K562 (cell line): ENCODE measurements at regions not wholly inside any gene's neighbourhood (a gene's known extent, or its start where the extent isn't known, plus 50 kb on each side); places are given as distances from the start of the nearest gene placed in this dataset.

Experiments used
- ATAC-seq: fragments of 200-7000 bp; cut with Tn5 transposase; 3 replicates; pipeline ENCODE4 v1.9.1; 2020; ENCODE audit warnings: moderate library complexity
- BruUV-seq: library from RNA; stranded (reverse); fragments of 400-500 nt; replicated peaks from 2 replicates; lab custom pipeline; 2021; lab: Mats Ljungman, UMichigan
- CTCF ChIA-PET: fragments of 300-600 bp; formaldehyde crosslinking; extraction: SDS; loops from one replicate; lab custom pipeline; 2021; ENCODE audit warnings: low intra/inter-chr PET ratio; lab: Yijun Ruan, JAX
- POLR2A ChIA-PET: fragments of 300-600, 350-650 bp; sonication (Branson Sonifier 250); formaldehyde crosslinking; extraction: SDS; loops from one replicate; lab custom pipeline; 2021; ENCODE audit warnings: antibody characterized with exemption, inconsistent platforms; lab: Yijun Ruan, JAX
- DNase-seq, 4 experiments: peaks; one replicate each; pipeline versions ENCODE4 v3.0.0 to v3.0.0-alpha.2; 2011 to 2018; ENCODE audit warnings: low spot score in 3 of 4, mixed read lengths in 3 of 4; ENCODE audit errors: extremely low read depth in 1 of 4
- FAIRE-seq: peaks from 2 replicates; lab custom pipeline; 2011; peaks lifted over from hg19 to GRCh38; lab: Jason Lieb, UNC
- H2AFZ ChIP-seq: 2 replicates; pipeline ENCODE4 v1.6.0; 2011; ENCODE audit warnings: low read depth, low read length, control low read depth, inconsistent platforms
- H3K27ac ChIP-seq: fragments of 200-600 bp; 3 replicates; pipeline ENCODE4 v1.8.0; 2011; ENCODE audit warnings: low read depth, mild to moderate bottlenecking, control low read depth, inconsistent platforms, low read length, moderate library complexity, mixed read lengths; ENCODE audit errors: extremely low read depth
- H3K27me3 ChIP-seq, 2 experiments: fragments of 300-600 bp in 1 of 2; 2 replicates in 1 of 2; 3 replicates in 1 of 2; pipeline versions ENCODE4 v1.6.0 to v1.8.0; 2011; ENCODE audit warnings: inconsistent platforms in 2 of 2, low read length in 2 of 2, mild to moderate bottlenecking in 1 of 2, mixed read lengths in 1 of 2, moderate library complexity in 1 of 2; ENCODE audit not compliant: control insufficient read depth in 2 of 2, insufficient read depth in 2 of 2
- H3K36me3 ChIP-seq: fragments of 300-600 bp; 3 replicates; pipeline ENCODE4 v1.8.0; 2011; ENCODE audit warnings: mild to moderate bottlenecking, low read length, inconsistent platforms; ENCODE audit not compliant: control insufficient read depth, insufficient read depth
- H3K4me1 ChIP-seq, 2 experiments: fragments of 200-600 bp in 1 of 2; replicated peaks in 1 of 2; 2 replicates in 1 of 2; 3 replicates in 1 of 2; pipeline versions ENCODE4 v1.5.1 to v1.8.0; 2011; ENCODE audit warnings: inconsistent platforms in 2 of 2, low read length in 2 of 2, mild to moderate bottlenecking in 1 of 2, mixed read lengths in 1 of 2, moderate library complexity in 1 of 2; ENCODE audit not compliant: control insufficient read depth in 2 of 2, insufficient read depth in 2 of 2
- H3K4me2 ChIP-seq: 2 replicates; pipeline ENCODE4 v1.6.1; 2011; ENCODE audit warnings: low read length, control low read depth, inconsistent platforms, mixed read lengths; ENCODE audit not compliant: insufficient read depth
- H3K4me3 ChIP-seq: fragments of 200-600 bp; sonication (generic), shearing (Covaris generic); 2 replicates; pipeline ENCODE4 v1.5.1; 2016; ENCODE audit warnings: control low read depth, inconsistent platforms
- H3K79me2 ChIP-seq: fragments of 200-600 bp; 3 replicates; pipeline ENCODE4 v1.8.0; 2011; ENCODE audit warnings: low read length, inconsistent platforms; ENCODE audit not compliant: control insufficient read depth, insufficient read depth
- H3K9ac ChIP-seq, 2 experiments: 2 replicates each; pipeline versions ENCODE4 v1.6.0 to v1.6.1; 2011; ENCODE audit warnings: low read depth in 2 of 2, low read length in 2 of 2, control low read depth in 1 of 2, inconsistent platforms in 1 of 2, mild to moderate bottlenecking in 1 of 2, mixed read lengths in 1 of 2; ENCODE audit not compliant: insufficient read depth in 1 of 2
- H3K9me1 ChIP-seq: one replicate; pipeline ENCODE4 v1.6.0; 2011; ENCODE audit warnings: inconsistent platforms, mild to moderate bottlenecking, low read length, moderate library complexity; ENCODE audit not compliant: control insufficient read depth, insufficient read depth
- H3K9me3 ChIP-seq: replicated peaks from 2 replicates; pipeline ENCODE4 v1.5.1; 2011; ENCODE audit warnings: low read depth, low read length, inconsistent platforms; ENCODE audit not compliant: control insufficient read depth, insufficient read depth
- H4K20me1 ChIP-seq: replicated peaks from 2 replicates; pipeline ENCODE4 v1.6.1; 2011; ENCODE audit warnings: low read length, inconsistent platforms, mixed read lengths; ENCODE audit not compliant: control insufficient read depth, insufficient read depth
- ETV1 ChIP-seq: fragments of 450-650 bp; conservative IDR thresholded peaks from 2 replicates; pipeline ENCODE4 v1.6.1; 2016; ENCODE audit warnings: missing genetic modification characterization, control low read depth, low read depth, missing compliant biosample characterization
- FOXA3 ChIP-seq, 2 experiments: fragments of 450-650 bp in 1 of 2; sonication (generic) in 1 of 2; formaldehyde crosslinking; IDR thresholded peaks in 1 of 2; conservative IDR thresholded peaks in 1 of 2; 2 replicates each; pipeline versions ENCODE4 v1.4.0 to v1.8.0; 2020 to 2022; ENCODE audit warnings: mild to moderate bottlenecking in 2 of 2, missing genetic modification reagents in 1 of 2
- RAD21 ChIP-seq, 2 experiments: fragments of 250-450 bp in 1 of 2; fragments of 450-650 bp in 1 of 2; sonication (Bioruptor Pico) in 1 of 2; formaldehyde crosslinking in 1 of 2; IDR thresholded peaks in 1 of 2; conservative IDR thresholded peaks in 1 of 2; 2 replicates each; pipeline versions ENCODE4 v1.4.0 to v1.8.0; 2020 to 2022; ENCODE audit warnings: mild to moderate bottlenecking in 2 of 2, moderate library complexity in 1 of 2
- ZFP36 ChIP-seq: fragments of 150-350 bp; IDR thresholded peaks from 2 replicates; pipeline ENCODE4 v1.6.1; 2018; ENCODE audit warnings: low read length, low read depth; ENCODE audit not compliant: partially characterized antibody
- ZNF436 ChIP-seq: fragments of 250-450, 450-650 bp; sonication (Bioruptor Pico); formaldehyde crosslinking; IDR thresholded peaks from 2 replicates; pipeline ENCODE4 v1.7.0; 2020; ENCODE audit warnings: mild to moderate bottlenecking
- WGBS: fragments of 100-300 bp; shearing (Covaris generic); methylation state at CpG from one replicate; pipeline ENCODE4 v1.1.6; 2016; ENCODE audit warnings: low coverage, mixed read lengths; ENCODE audit not compliant: insufficient coverage; ENCODE audit errors: missing lambda C conversion rate; 5-methylcytosine and 5-hydroxymethylcytosine counted together
- in situ Hi-C: fragments of 300-500 bp; cut with MboI; formaldehyde crosslinking; loops from 4 replicates; pipeline ENCODE4 v1.15.0; 2018; ENCODE audit warnings: inconsistent platforms, mixed read lengths
- intact Hi-C: fragments of 100-400 bp; cut with micrococcal nuclease; formaldehyde crosslinking; loops from 2 replicates; pipeline ENCODE4 v1.14.2; 2022
- TF ChIP-seq, protein P1 (sequence below): fragments of 250-450 bp; sonication (Bioruptor Pico); IDR thresholded peaks from 2 replicates; pipeline ENCODE4 v1.8.0; 2022; ENCODE audit warnings: inconsistent platforms

- WGBS, result 0% methylated on average over 1 of the region's 1 CpG
- ATAC-seq (no peak), FAIRE-seq (no peak)
Observed at GRCh38 chr5:38782180-38782835, 63.5 kb upstream of the OSMR start.

More at GRCh38 chr5:38782180-38782835, 63.5 kb upstream of the OSMR start:
- Histone ChIP-seq H3K9ac (no peak overlapping the region), H3K79me2 (no peaks in the 10 kb centered on the region), H3K4me1 (no peaks in the 10 kb centered on the region), H4K20me1 (no peaks in the 10 kb centered on the region), H3K4me2 (no peak overlapping the region), H3K9me3 (no peaks in the 10 kb centered on the region), H2AFZ (no peak overlapping the region), H3K36me3 (no peaks in the 10 kb centered on the region), H3K9me1 (no peaks in the 10 kb centered on the region), H3K27ac (no peak overlapping the region), H3K4me3 (no peak overlapping the region), H3K27me3 (no peaks in the 10 kb centered on the region)
- CTCF ChIA-PET, result no interaction called here
- no peak for TF ChIP-seq ZNF436 (CRISPR knock-in tag)
- no peak for TF ChIP-seq FOXA3 (CRISPR knock-in tag; conservative IDR thresholded peaks at IDR 0.05 in 1 of 2, IDR thresholded peaks at IDR 0.05 in 1 of 2)
- TF ChIP-seq, protein P1, sequence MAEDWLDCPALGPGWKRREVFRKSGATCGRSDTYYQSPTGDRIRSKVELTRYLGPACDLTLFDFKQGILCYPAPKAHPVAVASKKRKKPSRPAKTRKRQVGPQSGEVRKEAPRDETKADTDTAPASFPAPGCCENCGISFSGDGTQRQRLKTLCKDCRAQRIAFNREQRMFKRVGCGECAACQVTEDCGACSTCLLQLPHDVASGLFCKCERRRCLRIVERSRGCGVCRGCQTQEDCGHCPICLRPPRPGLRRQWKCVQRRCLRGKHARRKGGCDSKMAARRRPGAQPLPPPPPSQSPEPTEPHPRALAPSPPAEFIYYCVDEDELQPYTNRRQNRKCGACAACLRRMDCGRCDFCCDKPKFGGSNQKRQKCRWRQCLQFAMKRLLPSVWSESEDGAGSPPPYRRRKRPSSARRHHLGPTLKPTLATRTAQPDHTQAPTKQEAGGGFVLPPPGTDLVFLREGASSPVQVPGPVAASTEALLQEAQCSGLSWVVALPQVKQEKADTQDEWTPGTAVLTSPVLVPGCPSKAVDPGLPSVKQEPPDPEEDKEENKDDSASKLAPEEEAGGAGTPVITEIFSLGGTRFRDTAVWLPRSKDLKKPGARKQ (CRISPR knock-in tag), result no peak
- TF ChIP-seq RAD21 (CRISPR knock-in tag; conservative IDR thresholded peaks at IDR 0.05 in 1 of 2, IDR thresholded peaks at IDR 0.05 in 1 of 2), result no peak
- no peak for TF ChIP-seq ETV1 (tag)
- no peak for TF ChIP-seq ZFP36
- intact Hi-C loops, result no loop called here
- BruUV-seq, result no TSS peak
- POLR2A ChIA-PET, result no interaction called here
- DNase-seq, result no peak
- in situ Hi-C loops, result no loop called here
